H1 (cell line): ENCODE measurements at regions not wholly inside any gene's neighbourhood (a gene's known extent, or its start where the extent isn't known, plus 50 kb on each side); places are given as distances from the start of the nearest gene placed in this dataset.

Experiments
- CTCF ChIA-PET: fragments of 300-600 bp; sonication (Branson Sonifier 250); formaldehyde crosslinking; loops from one replicate; lab custom pipeline; 2021; ENCODE audit not compliant: partially characterized antibody; lab: Charles Lee
- POLR2A ChIA-PET: fragments of 300-600 bp; sonication (Branson Sonifier 250); formaldehyde crosslinking; loops from one replicate; lab custom pipeline; 2021; ENCODE audit warnings: inconsistent platforms; ENCODE audit not compliant: partially characterized antibody; lab: Charles Lee
- DNase-seq, 2 experiments: peaks; one replicate each; pipeline versions ENCODE4 v3.0.0 to v3.0.0-alpha.2; 2010 to 2022; ENCODE audit warnings: low spot score in 2 of 2, low read depth in 1 of 2, mixed read lengths in 1 of 2
- FAIRE-seq: peaks from 2 replicates; lab custom pipeline; 2011; peaks lifted over from hg19 to GRCh38; lab: Jason Lieb, UNC
- H2AFZ ChIP-seq: 2 replicates; pipeline ENCODE4 v1.8.1; 2012; ENCODE audit warnings: low read length, inconsistent platforms
- H2AK5ac ChIP-seq: 2 replicates; pipeline ENCODE4 v1.6.1; 2013; ENCODE audit warnings: low read depth, low read length
- H2BK120ac ChIP-seq: replicated peaks from 2 replicates; pipeline ENCODE3; 2013; ENCODE audit warnings: low read depth, low read length, inconsistent platforms
- H2BK12ac ChIP-seq: 2 replicates; pipeline ENCODE4 v1.6.1; 2013; ENCODE audit warnings: low read depth, low read length
- H2BK15ac ChIP-seq: 2 replicates; pipeline ENCODE4 v1.6.1; 2013; ENCODE audit warnings: low read length
- H2BK20ac ChIP-seq: 2 replicates; pipeline ENCODE4 v1.6.1; 2013; ENCODE audit warnings: low read length
- H2BK5ac ChIP-seq: 2 replicates; pipeline ENCODE4 v1.6.1; 2013; ENCODE audit warnings: low read depth, low read length
- H3K14ac ChIP-seq: 2 replicates; pipeline ENCODE4 v1.6.1; 2013; ENCODE audit warnings: inconsistent platforms; ENCODE audit not compliant: insufficient read length
- H3K18ac ChIP-seq: 2 replicates; pipeline ENCODE4 v1.6.1; 2013; ENCODE audit warnings: low read length; ENCODE audit errors: extremely low read depth
- H3K23ac ChIP-seq: 2 replicates; pipeline ENCODE4 v1.6.1; 2013; ENCODE audit warnings: inconsistent platforms; ENCODE audit not compliant: insufficient read length
- H3K23me2 ChIP-seq: 2 replicates; pipeline ENCODE4 v1.6.1; 2013; ENCODE audit warnings: low read depth, low read length
- H3K27ac ChIP-seq: 2 replicates; pipeline ENCODE4 v1.6.1; 2011; ENCODE audit warnings: low read depth, low read length, inconsistent platforms
- H3K27me3 ChIP-seq, 4 experiments: replicated peaks in 1 of 4; 1 replicate in 1 of 4; 2 replicates in 3 of 4; pipeline versions ENCODE4 v1.6.1 to v1.8.1; 2011 to 2013; ENCODE audit warnings: low read length in 3 of 4, mild to moderate bottlenecking in 3 of 4, inconsistent platforms in 2 of 4, mixed read lengths in 2 of 4, moderate library complexity in 1 of 4; ENCODE audit not compliant: control insufficient read depth in 3 of 4, insufficient read depth in 3 of 4; ENCODE audit errors: extremely low read depth in 1 of 4
- H3K36me3 ChIP-seq, 4 experiments: 2 replicates each; pipeline versions ENCODE4 v1.6.1 to v1.8.1; 2011 to 2013; ENCODE audit warnings: mild to moderate bottlenecking in 4 of 4, low read length in 3 of 4, moderate library complexity in 2 of 4, control low read depth in 1 of 4, inconsistent platforms in 1 of 4; ENCODE audit not compliant: insufficient read depth in 4 of 4, control insufficient read depth in 2 of 4
- H3K4ac ChIP-seq: replicated peaks from 2 replicates; pipeline ENCODE3; 2013; ENCODE audit warnings: low read length, low read depth, mixed read lengths, inconsistent platforms; ENCODE audit not compliant: insufficient read length
- H3K4me1 ChIP-seq, 4 experiments: replicated peaks in 1 of 4; 1 replicate in 1 of 4; 2 replicates in 3 of 4; pipeline versions ENCODE4 v1.6.1 to v1.8.1; 2011 to 2013; ENCODE audit warnings: low read length in 3 of 4, inconsistent platforms in 2 of 4, mixed read lengths in 1 of 4; ENCODE audit not compliant: insufficient read depth in 4 of 4, control insufficient read depth in 3 of 4
- H3K4me2 ChIP-seq, 2 experiments: 2 replicates each; pipeline versions ENCODE4 v1.6.1 to v1.8.1; 2011 to 2013; ENCODE audit warnings: low read depth in 2 of 2, low read length in 2 of 2, control low read depth in 1 of 2, inconsistent platforms in 1 of 2, mild to moderate bottlenecking in 1 of 2; ENCODE audit not compliant: insufficient read depth in 1 of 2
- H3K4me3 ChIP-seq, 4 experiments: fragments of 200-600, 300-600 bp in 1 of 4; sonication (generic), shearing (Covaris generic), sonication (Bioruptor Twin) in 1 of 4; 2 replicates each; pipeline versions ENCODE4 v1.5.1 to v1.8.1; 2011 to 2016; ENCODE audit warnings: low read length in 4 of 4, low read depth in 3 of 4, control low read depth in 2 of 4, inconsistent platforms in 2 of 4, mild to moderate bottlenecking in 2 of 4, mixed read lengths in 1 of 4, moderate library complexity in 1 of 4; ENCODE audit not compliant: insufficient read depth in 2 of 4; ENCODE audit errors: extremely low read depth in 1 of 4
- H3K56ac ChIP-seq: replicated peaks from 2 replicates; pipeline ENCODE3; 2013; ENCODE audit warnings: low read depth, mild to moderate bottlenecking, mixed read lengths, low read length, inconsistent platforms; ENCODE audit not compliant: insufficient read length
- H3K79me1 ChIP-seq: 2 replicates; pipeline ENCODE4 v1.6.1; 2013; ENCODE audit warnings: low read depth, low read length, control low read depth
- H3K79me2 ChIP-seq, 2 experiments: 2 replicates each; pipeline versions ENCODE4 v1.6.1 to v1.8.1; 2012 to 2013; ENCODE audit warnings: low read length in 2 of 2, mild to moderate bottlenecking in 2 of 2, inconsistent platforms in 1 of 2; ENCODE audit not compliant: insufficient read depth in 2 of 2, control insufficient read depth in 1 of 2
- H3K9ac ChIP-seq, 4 experiments: replicated peaks in 1 of 4; 1 replicate in 1 of 4; 2 replicates in 3 of 4; pipeline versions ENCODE4 v1.6.1 to v1.8.1; 2011 to 2013; ENCODE audit warnings: low read depth in 3 of 4, low read length in 3 of 4, control low read depth in 2 of 4, mild to moderate bottlenecking in 2 of 4, moderate library complexity in 2 of 4, inconsistent platforms in 1 of 4; ENCODE audit errors: extremely low read depth in 1 of 4
- H3K9me3 ChIP-seq, 2 experiments: 2 replicates each; pipeline versions ENCODE4 v1.6.1 to v1.8.1; 2012 to 2013; ENCODE audit warnings: mild to moderate bottlenecking in 2 of 2, moderate library complexity in 2 of 2, control low read depth in 1 of 2, inconsistent platforms in 1 of 2, low read depth in 1 of 2, low read length in 1 of 2, mixed read lengths in 1 of 2; ENCODE audit not compliant: insufficient read depth in 2 of 2
- H4K20me1 ChIP-seq, 2 experiments: replicated peaks in 1 of 2; 2 replicates each; pipeline versions ENCODE3 to v1.8.1; 2011 to 2013; ENCODE audit warnings: inconsistent platforms in 2 of 2, low read length in 2 of 2, mild to moderate bottlenecking in 1 of 2; ENCODE audit not compliant: insufficient read depth in 2 of 2, control insufficient read depth in 1 of 2
- H4K5ac ChIP-seq: 2 replicates; pipeline ENCODE4 v1.6.1; 2013; ENCODE audit warnings: low read length, low read depth, mixed read lengths, inconsistent platforms; ENCODE audit not compliant: insufficient read length
- H4K8ac ChIP-seq: 2 replicates; pipeline ENCODE4 v1.8.0; 2013; ENCODE audit warnings: mild to moderate bottlenecking, moderate library complexity, low read length, inconsistent platforms; ENCODE audit not compliant: insufficient read depth; ENCODE audit errors: extremely low read depth
- H4K91ac ChIP-seq: replicated peaks from 2 replicates; pipeline ENCODE3; 2013; ENCODE audit warnings: low read length, mixed read lengths, inconsistent platforms; ENCODE audit not compliant: insufficient read length
- BCL11A ChIP-seq, 2 experiments: IDR thresholded peaks; one replicate each; pipeline ENCODE4 v1.6.1; 2011; ENCODE audit warnings: low read depth in 2 of 2, low read length in 2 of 2, mild to moderate bottlenecking in 2 of 2
- CBX8 ChIP-seq: fragments of 300-800, 300-1000 bp; sonication (generic); IDR thresholded peaks from 2 replicates; pipeline ENCODE4 v1.7.1; 2016; ENCODE audit warnings: low read depth, low read length, borderline replicate concordance
- CEBPB ChIP-seq: IDR thresholded peaks from 2 replicates; pipeline ENCODE4 v1.6.1; 2012; ENCODE audit warnings: low read depth, low read length
- CHD2 ChIP-seq: IDR thresholded peaks from 2 replicates; pipeline ENCODE4 v1.6.1; 2012; ENCODE audit warnings: low read length, improper control_type of control experiment
- CREB1 ChIP-seq: IDR thresholded peaks from 2 replicates; pipeline ENCODE4 v1.6.1; 2012; ENCODE audit warnings: inconsistent platforms
- EZH2 ChIP-seq: fragments of 200-600 bp; sonication (generic); IDR thresholded peaks from 2 replicates; pipeline ENCODE4 v1.7.1; 2012; ENCODE audit warnings: low read depth, mild to moderate bottlenecking, moderate library complexity, low read length, inconsistent platforms; ENCODE audit not compliant: severe bottlenecking
- GTF2F1 ChIP-seq: IDR thresholded peaks from 2 replicates; pipeline ENCODE4 v1.6.1; 2012; ENCODE audit warnings: low read depth, low read length, improper control_type of control experiment, borderline replicate concordance
- KDM5A ChIP-seq: fragments of 200-600 bp; IDR thresholded peaks from 2 replicates; pipeline ENCODE4 v1.7.1; 2012; ENCODE audit warnings: mild to moderate bottlenecking, low read length, inconsistent platforms, mixed read lengths
- MAFK ChIP-seq: IDR thresholded peaks from 2 replicates; pipeline ENCODE4 v1.6.1; 2012; ENCODE audit warnings: low read depth, mild to moderate bottlenecking, improper control_type of control experiment, low read length
- NANOG ChIP-seq: IDR thresholded peaks from 2 replicates; pipeline ENCODE4 v1.6.1; 2011; ENCODE audit warnings: low read length, low read depth, mild to moderate bottlenecking, inconsistent platforms; ENCODE audit not compliant: insufficient read depth, poor library complexity, severe bottlenecking
- NRF1 ChIP-seq: IDR thresholded peaks from 2 replicates; pipeline ENCODE4 v1.6.1; 2011; ENCODE audit warnings: mild to moderate bottlenecking, low read depth, low read length, improper control_type of control experiment
- PHF8 ChIP-seq: fragments of 200-600 bp; sonication (generic); conservative IDR thresholded peaks from 2 replicates; pipeline ENCODE4 v1.7.1; 2012; ENCODE audit warnings: low read depth, mild to moderate bottlenecking, inconsistent platforms, low read length, moderate library complexity
- POLR2AphosphoS5 ChIP-seq: IDR thresholded peaks from 2 replicates; pipeline ENCODE4 v1.6.1; 2011; ENCODE audit warnings: low read depth, low read length
- SP1 ChIP-seq: IDR thresholded peaks from 2 replicates; pipeline ENCODE4 v1.6.1; 2011; ENCODE audit warnings: low read depth, low read length
- YY1 ChIP-seq: IDR thresholded peaks from 2 replicates; pipeline ENCODE4 v1.6.1; 2011; ENCODE audit warnings: low read depth, mild to moderate bottlenecking, low read length
- WGBS, 2 experiments: shearing (Covaris generic) in 1 of 2; methylation state at CpG; one replicate each; pipeline versions ENCODE4 v1.1.6 to v1.1.7; 2013 to 2015; ENCODE audit warnings: low lambda C conversion rate in 2 of 2, mixed read lengths in 2 of 2, inconsistent platforms in 1 of 2, low coverage in 1 of 2, missing lambda C conversion rate in 1 of 2; ENCODE audit not compliant: insufficient replicate concordance in 2 of 2, insufficient coverage in 1 of 2, insufficient read length in 1 of 2; ENCODE audit errors: extremely low coverage in 1 of 2, missing lambda C conversion rate in 1 of 2; 5-methylcytosine and 5-hydroxymethylcytosine counted together
- TF ChIP-seq, protein P1 (sequence below): IDR thresholded peaks from 2 replicates; pipeline ENCODE4 v1.6.1; 2012; ENCODE audit warnings: inconsistent platforms

DNA sequence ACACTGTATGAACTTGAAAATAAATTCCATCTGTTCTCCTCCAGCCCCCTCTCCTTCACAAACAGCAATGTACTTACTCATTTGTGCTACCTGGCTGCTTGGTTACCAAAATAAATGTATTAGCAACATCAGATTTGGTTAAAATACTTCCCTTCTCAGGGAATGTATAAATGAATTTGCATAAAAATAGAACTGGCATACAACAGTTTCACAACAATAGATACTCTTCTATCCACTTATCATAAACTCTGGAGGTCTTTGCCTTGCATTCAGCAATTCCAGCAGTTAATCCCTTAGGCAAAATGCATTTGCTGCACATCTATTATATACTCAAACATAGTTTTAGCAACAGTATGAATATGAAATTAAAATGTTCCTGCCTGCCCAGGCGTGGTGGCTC, 658.2 kb downstream of the CENPC start:
- H3K23me2 ChIP-seq = no peaks in the 10 kb centered on the region
- H3K27ac ChIP-seq = no peak overlapping the region
- H3K4ac ChIP-seq = no peak overlapping the region
- no peak overlapping the region for H2AFZ ChIP-seq
- H2AK5ac ChIP-seq = no peak overlapping the region
- no peak overlapping the region for H2BK15ac ChIP-seq
- ChIA-PET CTCF (no interaction called here), POLR2A (no interaction called here)
- DNase-seq = no peak
- WGBS, 2 experiments = 25% methylated on average over 1 of the region's 1 CpG; no CpG with 5 or more reads in 1 of the 2 experiments
- H3K4me2 ChIP-seq = no peak overlapping the region
- H2BK120ac ChIP-seq = no peak overlapping the region
- H2BK20ac ChIP-seq = no peak overlapping the region
- no peaks in the 10 kb centered on the region for H4K20me1 ChIP-seq
- no peak overlapping the region for H3K23ac ChIP-seq
- peaks cover 7 to 8% of the 10 kb centered on the region in 2 experiments for H3K9me3 ChIP-seq
- H3K79me2 ChIP-seq = no peaks in the 10 kb centered on the region
- no peak overlapping the region for H2BK12ac ChIP-seq
- H3K14ac ChIP-seq = no peak overlapping the region
- H3K36me3 ChIP-seq = no peaks in the 10 kb centered on the region
- no peak overlapping the region for H3K56ac ChIP-seq
- H3K9ac ChIP-seq = no peak overlapping the region
- no peak overlapping the region for H4K91ac ChIP-seq
- no peak for FAIRE-seq
- H3K79me1 ChIP-seq = no peaks in the 10 kb centered on the region
- no peak overlapping the region for H3K4me3 ChIP-seq
- H3K18ac ChIP-seq = no peak overlapping the region
- H3K27me3 ChIP-seq = no peaks in the 10 kb centered on the region
- no peak overlapping the region for H4K5ac ChIP-seq
- no peaks in the 10 kb centered on the region for H3K4me1 ChIP-seq
- no peak overlapping the region for H2BK5ac ChIP-seq
- no peak overlapping the region for H4K8ac ChIP-seq
- no peak for TF ChIP-seq MAFK
- no peak for TF ChIP-seq NRF1
- no peak for TF ChIP-seq EZH2
- TF ChIP-seq YY1 = no peak
- no peak for TF ChIP-seq KDM5A
- no peak for TF ChIP-seq NANOG
- TF ChIP-seq BCL11A (IDR thresholded peaks at IDR 0.05; ENCODE audit: low read depth in 2 of 2, low read length in 2 of 2) = no peak
- TF ChIP-seq CBX8 = no peak
- TF ChIP-seq CHD2 = no peak
- TF ChIP-seq GTF2F1 = no peak
- no peak for TF ChIP-seq POLR2AphosphoS5
- TF ChIP-seq, protein P1, sequence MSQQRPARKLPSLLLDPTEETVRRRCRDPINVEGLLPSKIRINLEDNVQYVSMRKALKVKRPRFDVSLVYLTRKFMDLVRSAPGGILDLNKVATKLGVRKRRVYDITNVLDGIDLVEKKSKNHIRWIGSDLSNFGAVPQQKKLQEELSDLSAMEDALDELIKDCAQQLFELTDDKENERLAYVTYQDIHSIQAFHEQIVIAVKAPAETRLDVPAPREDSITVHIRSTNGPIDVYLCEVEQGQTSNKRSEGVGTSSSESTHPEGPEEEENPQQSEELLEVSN = no peak
- TF ChIP-seq CREB1 = no peak
- TF ChIP-seq SP1 = no peak
- TF ChIP-seq CEBPB = no peak
- TF ChIP-seq PHF8 = no peak
